IMR-90 (cell line): ENCODE measurements at regions not wholly inside any gene's neighbourhood (a gene's known extent, or its start where the extent isn't known, plus 50 kb on each side); places are given as distances from the start of the nearest gene placed in this dataset.

Source experiments
- BHLHE40 ChIP-seq: fragments of 150-350 bp; IDR thresholded peaks from 2 replicates; pipeline ENCODE4 v1.6.1; 2016; ENCODE audit warnings: mild to moderate bottlenecking, low read depth, low read length
- CEBPB ChIP-seq: IDR thresholded peaks from 2 replicates; pipeline ENCODE4 v1.6.1; 2012; ENCODE audit warnings: low read depth, low read length, improper control_type of control experiment
- CHD1 ChIP-seq: IDR thresholded peaks from 2 replicates; pipeline ENCODE4 v1.6.1; 2012; ENCODE audit warnings: low read depth, low read length, improper control_type of control experiment
- MAFK ChIP-seq: IDR thresholded peaks from 2 replicates; pipeline ENCODE4 v1.6.1; 2012; ENCODE audit warnings: low read depth, low read length, improper control_type of control experiment
- MAZ ChIP-seq: IDR thresholded peaks from 2 replicates; pipeline ENCODE4 v1.6.1; 2012; ENCODE audit warnings: low read depth, mild to moderate bottlenecking, low read length, improper control_type of control experiment, moderate library complexity, borderline replicate concordance
- NFE2L2 ChIP-seq: fragments of 150-350 bp; IDR thresholded peaks from 2 replicates; pipeline ENCODE4 v1.6.1; 2016; ENCODE audit warnings: low read depth, mild to moderate bottlenecking, low read length
- POLR2A ChIP-seq: IDR thresholded peaks from 2 replicates; pipeline ENCODE4 v1.6.1; 2012; ENCODE audit warnings: mild to moderate bottlenecking, low read depth, low read length
- RAD21 ChIP-seq: IDR thresholded peaks from 2 replicates; pipeline ENCODE4 v1.6.1; 2012; ENCODE audit warnings: low read length, improper control_type of control experiment
- RCOR1 ChIP-seq: IDR thresholded peaks from 2 replicates; pipeline ENCODE4 v1.6.1; 2012; ENCODE audit warnings: mild to moderate bottlenecking, low read length, improper control_type of control experiment; ENCODE audit not compliant: insufficient replicate concordance
- RFX5 ChIP-seq: IDR thresholded peaks from 2 replicates; pipeline ENCODE4 v1.8.0; 2012; ENCODE audit warnings: low read depth, mild to moderate bottlenecking, low read length, moderate library complexity
- SMC3 ChIP-seq: fragments of 150-350 bp; IDR thresholded peaks from 2 replicates; pipeline ENCODE4 v1.6.1; 2016; ENCODE audit warnings: low read depth, mild to moderate bottlenecking, antibody characterized with exemption, low read length, moderate library complexity
- TF ChIP-seq, protein P1 (sequence below): fragments of 150-350 bp; IDR thresholded peaks from 2 replicates; pipeline ENCODE4 v1.6.1; 2017; ENCODE audit warnings: mild to moderate bottlenecking, antibody characterized with exemption, low read length, low read depth
- TF ChIP-seq, protein P2 (sequence below): conservative IDR thresholded peaks from 2 replicates; pipeline ENCODE4 v1.5.1; 2012; ENCODE audit warnings: mild to moderate bottlenecking, low read depth, low read length, improper control_type of control experiment
- TF ChIP-seq, protein P3 (sequence below): fragments of 150-350 bp; IDR thresholded peaks from 2 replicates; pipeline ENCODE4 v1.6.1; 2016; ENCODE audit warnings: low read depth, mild to moderate bottlenecking, low read length, moderate library complexity, borderline replicate concordance

DNA sequence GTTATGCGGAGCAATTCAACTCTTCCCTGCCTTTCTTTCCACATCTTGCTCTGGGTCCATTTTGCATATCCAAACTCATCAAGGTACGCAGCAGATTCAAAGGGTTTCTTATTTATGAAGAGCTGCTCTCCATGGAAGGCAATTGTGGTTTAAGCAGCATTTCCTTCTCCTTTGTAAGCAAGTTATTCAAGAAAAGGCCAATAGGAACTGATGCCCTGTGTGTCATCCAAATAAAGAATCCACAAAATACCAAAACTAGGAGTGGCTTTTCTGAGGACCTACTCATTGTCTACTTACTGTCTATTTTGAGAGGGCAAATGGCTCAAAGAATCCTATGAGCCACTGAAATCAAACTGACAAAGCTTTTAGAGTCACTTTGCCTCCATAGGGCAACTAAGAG lies 253.1 kb downstream of the PTEN start:
- TF ChIP-seq, protein P1, sequence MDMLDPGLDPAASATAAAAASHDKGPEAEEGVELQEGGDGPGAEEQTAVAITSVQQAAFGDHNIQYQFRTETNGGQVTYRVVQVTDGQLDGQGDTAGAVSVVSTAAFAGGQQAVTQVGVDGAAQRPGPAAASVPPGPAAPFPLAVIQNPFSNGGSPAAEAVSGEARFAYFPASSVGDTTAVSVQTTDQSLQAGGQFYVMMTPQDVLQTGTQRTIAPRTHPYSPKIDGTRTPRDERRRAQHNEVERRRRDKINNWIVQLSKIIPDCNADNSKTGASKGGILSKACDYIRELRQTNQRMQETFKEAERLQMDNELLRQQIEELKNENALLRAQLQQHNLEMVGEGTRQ = no peak
- TF ChIP-seq BHLHE40 (no peak), CEBPB (no peak), RFX5 (no peak), RCOR1 (no peak), RAD21 (no peak), POLR2A (no peak), SMC3 (no peak), MAZ (no peak), NFE2L2 (no peak), CHD1 (no peak), MAFK (no peak)
- TF ChIP-seq, protein P2, sequence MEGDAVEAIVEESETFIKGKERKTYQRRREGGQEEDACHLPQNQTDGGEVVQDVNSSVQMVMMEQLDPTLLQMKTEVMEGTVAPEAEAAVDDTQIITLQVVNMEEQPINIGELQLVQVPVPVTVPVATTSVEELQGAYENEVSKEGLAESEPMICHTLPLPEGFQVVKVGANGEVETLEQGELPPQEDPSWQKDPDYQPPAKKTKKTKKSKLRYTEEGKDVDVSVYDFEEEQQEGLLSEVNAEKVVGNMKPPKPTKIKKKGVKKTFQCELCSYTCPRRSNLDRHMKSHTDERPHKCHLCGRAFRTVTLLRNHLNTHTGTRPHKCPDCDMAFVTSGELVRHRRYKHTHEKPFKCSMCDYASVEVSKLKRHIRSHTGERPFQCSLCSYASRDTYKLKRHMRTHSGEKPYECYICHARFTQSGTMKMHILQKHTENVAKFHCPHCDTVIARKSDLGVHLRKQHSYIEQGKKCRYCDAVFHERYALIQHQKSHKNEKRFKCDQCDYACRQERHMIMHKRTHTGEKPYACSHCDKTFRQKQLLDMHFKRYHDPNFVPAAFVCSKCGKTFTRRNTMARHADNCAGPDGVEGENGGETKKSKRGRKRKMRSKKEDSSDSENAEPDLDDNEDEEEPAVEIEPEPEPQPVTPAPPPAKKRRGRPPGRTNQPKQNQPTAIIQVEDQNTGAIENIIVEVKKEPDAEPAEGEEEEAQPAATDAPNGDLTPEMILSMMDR = no peak
- TF ChIP-seq, protein P3, sequence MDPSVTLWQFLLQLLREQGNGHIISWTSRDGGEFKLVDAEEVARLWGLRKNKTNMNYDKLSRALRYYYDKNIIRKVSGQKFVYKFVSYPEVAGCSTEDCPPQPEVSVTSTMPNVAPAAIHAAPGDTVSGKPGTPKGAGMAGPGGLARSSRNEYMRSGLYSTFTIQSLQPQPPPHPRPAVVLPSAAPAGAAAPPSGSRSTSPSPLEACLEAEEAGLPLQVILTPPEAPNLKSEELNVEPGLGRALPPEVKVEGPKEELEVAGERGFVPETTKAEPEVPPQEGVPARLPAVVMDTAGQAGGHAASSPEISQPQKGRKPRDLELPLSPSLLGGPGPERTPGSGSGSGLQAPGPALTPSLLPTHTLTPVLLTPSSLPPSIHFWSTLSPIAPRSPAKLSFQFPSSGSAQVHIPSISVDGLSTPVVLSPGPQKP = no peak
